Nephron progenitor cell (in vitro differentiated cells): ENCODE measurements at regions not wholly inside any gene's neighbourhood (a gene's known extent, or its start where the extent isn't known, plus 50 kb on each side); places are given as distances from the start of the nearest gene placed in this dataset.
"Not testable (repeated sequence)": the region's sequence is repeated elsewhere in the genome, so short reads cannot be mapped to it uniquely, and the experiment has no call there.

Experiments used
- DNase-seq: peaks from one replicate; pipeline ENCODE4 v3.0.0; 2021
- H3K27ac Mint-ChIP-seq: 2 replicates; pipeline ENCODE4 v1.8.0; 2021; ENCODE audit warnings: mild to moderate bottlenecking, moderate library complexity, mixed read lengths
- H3K27me3 Mint-ChIP-seq: 2 replicates; pipeline ENCODE4 v1.8.0; 2021; ENCODE audit warnings: mild to moderate bottlenecking, low read depth, mixed read lengths; ENCODE audit not compliant: poor library complexity
- H3K36me3 Mint-ChIP-seq: 2 replicates; pipeline ENCODE4 v1.8.0; 2021; ENCODE audit warnings: low read depth, mixed read lengths
- H3K4me1 Mint-ChIP-seq: 2 replicates; pipeline ENCODE4 v1.8.0; 2021; ENCODE audit warnings: mixed read lengths
- H3K4me3 Mint-ChIP-seq: 2 replicates; pipeline ENCODE4 v1.8.0; 2021; ENCODE audit warnings: mild to moderate bottlenecking, moderate library complexity, mixed read lengths
- H3K9me3 Mint-ChIP-seq: 2 replicates; pipeline ENCODE4 v1.8.0; 2021; ENCODE audit warnings: mild to moderate bottlenecking, moderate library complexity, mixed read lengths
- CTCF ChIP-seq: fragments of 200-600 bp; sonication (generic); IDR thresholded peaks from 2 replicates; pipeline ENCODE4 v1.5.0; 2021; ENCODE audit warnings: antibody characterized with exemption

- no peaks in the 10 kb centered on the region for H3K9me3 Mint-ChIP-seq
- peaks cover 7% of the 10 kb centered on the region for H3K27me3 Mint-ChIP-seq
- H3K4me3 Mint-ChIP-seq = no peak overlapping the region
- H3K36me3 Mint-ChIP-seq = no peaks in the 10 kb centered on the region
- H3K4me1 Mint-ChIP-seq = peaks cover 7% of the 10 kb centered on the region
- TF ChIP-seq CTCF = no peak
- no peak overlapping the region for H3K27ac Mint-ChIP-seq
- DNase-seq = no peak
Measured at GRCh38 chr1:60875138-60875537, 207.2 kb upstream of the NFIA start.

- no peak for DNase-seq
- TF ChIP-seq CTCF = no peak
- Mint-ChIP-seq H3K4me1 (peaks cover 7% of the 10 kb centered on the region), H3K27ac (no peak overlapping the region), H3K9me3 (no peaks in the 10 kb centered on the region), H3K27me3 (peaks cover 7% of the 10 kb centered on the region), H3K36me3 (no peaks in the 10 kb centered on the region), H3K4me3 (no peak overlapping the region)
Measured at GRCh38 chr1:60874718-60875117, 207.6 kb upstream of the NFIA start.

GRCh38 chr1:60873396-60873795 is 209.0 kb upstream of the NFIA start:
- not testable (repeated sequence) for DNase-seq, H3K4me1 Mint-ChIP-seq, H3K36me3 Mint-ChIP-seq, H3K27ac Mint-ChIP-seq, H3K4me3 Mint-ChIP-seq, H3K9me3 Mint-ChIP-seq, H3K27me3 Mint-ChIP-seq

- peaks cover 4% of the 10 kb centered on the region for H3K27me3 Mint-ChIP-seq
- H3K9me3 Mint-ChIP-seq = no peaks in the 10 kb centered on the region
- TF ChIP-seq CTCF = no peak
- no peak overlapping the region for H3K27ac Mint-ChIP-seq
- H3K4me3 Mint-ChIP-seq = no peak overlapping the region
- no peaks in the 10 kb centered on the region for H3K36me3 Mint-ChIP-seq
- no peak for DNase-seq
- peaks cover 7% of the 10 kb centered on the region for H3K4me1 Mint-ChIP-seq
Measured at GRCh38 chr1:60872426-60873054, 209.8 kb upstream of the NFIA start.

- no peak overlapping the region for H3K27ac Mint-ChIP-seq
- H3K36me3 Mint-ChIP-seq = no peaks in the 10 kb centered on the region
- no peak for TF ChIP-seq CTCF
- H3K4me1 Mint-ChIP-seq = peaks cover 10% of the 10 kb centered on the region
- no peak for DNase-seq
- no peak overlapping the region for H3K4me3 Mint-ChIP-seq
- H3K27me3 Mint-ChIP-seq = peaks cover 6% of the 10 kb centered on the region
- H3K9me3 Mint-ChIP-seq = no peaks in the 10 kb centered on the region
Measured at GRCh38 chr1:60870269-60870865, 212.0 kb upstream of the NFIA start.

- Mint-ChIP-seq H3K27ac (no peak overlapping the region), H3K36me3 (no peaks in the 10 kb centered on the region), H3K9me3 (no peaks in the 10 kb centered on the region)
Measured at GRCh38 chr1:60868901-60869663, 213.3 kb upstream of the NFIA start.

More at GRCh38 chr1:60868901-60869663, 213.3 kb upstream of the NFIA start:
- no peak for TF ChIP-seq CTCF
- Mint-ChIP-seq H3K4me3 (no peak overlapping the region), H3K27me3 (peaks cover 7% of the 10 kb centered on the region), H3K4me1 (peaks cover 12% of the 10 kb centered on the region)
- DNase-seq = no peak
